C4-2B (cell line): ENCODE measurements at regions not wholly inside any gene's neighbourhood (a gene's known extent, or its start where the extent isn't known, plus 50 kb on each side); places are given as distances from the start of the nearest gene placed in this dataset.

Experiments used
- CTCF ChIP-seq: fragments of 450-650 bp; conservative IDR thresholded peaks from 2 replicates; pipeline ENCODE4 v1.5.1; 2017; ENCODE audit warnings: mild to moderate bottlenecking
- ZFX ChIP-seq: fragments of 450-650 bp; IDR thresholded peaks from 2 replicates; pipeline ENCODE4 v1.6.1; 2017

- TF ChIP-seq CTCF = no peak
- TF ChIP-seq ZFX = no peak
Observed at GRCh38 chr10:88205842-88206446, 342.5 kb downstream of the PTEN start.
